Gastrocnemius medialis (tissue), 4 donors: ENCODE measurements at regions not wholly inside any gene's neighbourhood (a gene's known extent, or its start where the extent isn't known, plus 50 kb on each side); places are given as distances from the start of the nearest gene placed in this dataset.

ENCODE experiments used
- ATAC-seq, 2 donors: fragments of 150-250 bp; one replicate each; pipeline ENCODE4 v1.9.1; 2016
- DNase-seq, 2 donors: peaks; one replicate each; pipeline ENCODE4 v3.0.0-alpha.2; 2019
- H3K27ac ChIP-seq, 4 donors: fragments of 200-600 bp; sonication (generic); 1 replicate in 1 of 4; 2 replicates in 3 of 4; pipeline ENCODE4 v1.5.1; 2016 to 2018; ENCODE audit warnings: mild to moderate bottlenecking in 2 of 4, moderate library complexity in 1 of 4
- H3K27me3 ChIP-seq, 3 donors: fragments of 200-600 bp; sonication (generic) in 2 of 3; 1 replicate in 1 of 3; 2 replicates in 2 of 3; pipeline versions ENCODE4 v1.5.1 to v1.6.0; 2016 to 2019; ENCODE audit warnings: mild to moderate bottlenecking in 1 of 3, moderate library complexity in 1 of 3
- H3K36me3 ChIP-seq, 2 donors: fragments of 200-600 bp; sonication (generic) in 1 of 2; one replicate each; pipeline ENCODE4 v1.5.1; 2017 to 2018
- H3K4me1 ChIP-seq, 2 donors: fragments of 200-600 bp; sonication (generic) in 1 of 2; one replicate each; pipeline ENCODE4 v1.5.1; 2016 to 2017; ENCODE audit warnings: mild to moderate bottlenecking in 2 of 2
- H3K4me3 ChIP-seq, 4 donors: fragments of 200-600 bp; sonication (generic) in 3 of 4; 1 replicate in 1 of 4; 2 replicates in 3 of 4; pipeline ENCODE4 v1.5.1; 2016 to 2019; ENCODE audit warnings: mild to moderate bottlenecking in 2 of 4
- H3K9me3 ChIP-seq, 3 donors: fragments of 200-600 bp; sonication (generic) in 2 of 3; 1 replicate in 1 of 3; 2 replicates in 2 of 3; pipeline ENCODE4 v1.5.1; 2016 to 2019
- POLR2A ChIP-seq, 2 donors: fragments of 450-650 bp; IDR thresholded peaks; one replicate each; pipeline ENCODE4 v1.6.1; 2017; ENCODE audit warnings: antibody characterized with exemption in 2 of 2, mild to moderate bottlenecking in 2 of 2, moderate library complexity in 2 of 2
- in situ Hi-C, 4 donors: fragments of 200-750 bp; cut with MboI; loops; one replicate each; pipeline versions ENCODE4 v1.15.0 to v1.8.0; 2017; ENCODE audit warnings: low sequenced_read_pairs in 4 of 4
- intact Hi-C: fragments of 100-400 bp; cut with DNase I; formaldehyde crosslinking; loops from one replicate; pipeline ENCODE4 v1.15.1; 2023; ENCODE audit warnings: low total_unique reads
- TF ChIP-seq, protein P1 (sequence below), 5 experiments: fragments of 450-650 bp in 3 of 5; fragments of 200-600 bp in 2 of 5; sonication (generic) in 2 of 5; IDR thresholded peaks in 4 of 5; conservative IDR thresholded peaks in 1 of 5; 1 replicate in 4 of 5; 2 replicates in 1 of 5; pipeline ENCODE4 v1.5.1; 2016 to 2019; ENCODE audit warnings: antibody characterized with exemption in 5 of 5, mild to moderate bottlenecking in 3 of 5, moderate library complexity in 3 of 5

DNA sequence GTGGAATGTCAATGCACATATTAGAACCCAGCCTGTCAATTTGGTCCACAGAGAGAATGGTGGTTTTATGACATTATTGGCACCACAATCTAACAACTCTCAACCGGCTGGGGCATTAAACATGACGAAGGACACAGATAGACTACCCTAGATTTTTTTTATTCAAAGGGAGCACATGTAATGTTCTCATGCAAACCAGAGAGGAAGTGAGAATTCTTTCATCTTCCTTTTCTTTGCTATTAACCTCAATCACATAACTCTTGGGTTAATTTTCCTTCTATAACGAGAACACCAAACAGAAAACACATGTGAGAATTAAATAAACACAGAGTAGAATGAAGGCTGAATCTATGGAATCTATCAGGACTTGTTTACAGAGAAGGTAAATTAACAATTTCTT is 94.9 kb upstream of the TNC start:
- Histone ChIP-seq H3K9me3 (no peaks in the 10 kb centered on the region), H3K27me3 (no peaks in the 10 kb centered on the region), H3K4me1 (peaks cover 5% of the 10 kb centered on the region in 2 donors), H3K36me3 (no peaks in the 10 kb centered on the region), H3K27ac (no peak overlapping the region), H3K4me3 (no peak overlapping the region)
- TF ChIP-seq, protein P1, sequence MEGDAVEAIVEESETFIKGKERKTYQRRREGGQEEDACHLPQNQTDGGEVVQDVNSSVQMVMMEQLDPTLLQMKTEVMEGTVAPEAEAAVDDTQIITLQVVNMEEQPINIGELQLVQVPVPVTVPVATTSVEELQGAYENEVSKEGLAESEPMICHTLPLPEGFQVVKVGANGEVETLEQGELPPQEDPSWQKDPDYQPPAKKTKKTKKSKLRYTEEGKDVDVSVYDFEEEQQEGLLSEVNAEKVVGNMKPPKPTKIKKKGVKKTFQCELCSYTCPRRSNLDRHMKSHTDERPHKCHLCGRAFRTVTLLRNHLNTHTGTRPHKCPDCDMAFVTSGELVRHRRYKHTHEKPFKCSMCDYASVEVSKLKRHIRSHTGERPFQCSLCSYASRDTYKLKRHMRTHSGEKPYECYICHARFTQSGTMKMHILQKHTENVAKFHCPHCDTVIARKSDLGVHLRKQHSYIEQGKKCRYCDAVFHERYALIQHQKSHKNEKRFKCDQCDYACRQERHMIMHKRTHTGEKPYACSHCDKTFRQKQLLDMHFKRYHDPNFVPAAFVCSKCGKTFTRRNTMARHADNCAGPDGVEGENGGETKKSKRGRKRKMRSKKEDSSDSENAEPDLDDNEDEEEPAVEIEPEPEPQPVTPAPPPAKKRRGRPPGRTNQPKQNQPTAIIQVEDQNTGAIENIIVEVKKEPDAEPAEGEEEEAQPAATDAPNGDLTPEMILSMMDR (IDR thresholded peaks at IDR 0.05 in 4 of 5, conservative IDR thresholded peaks at IDR 0.05 in 1 of 5): no peak
- TF ChIP-seq POLR2A (IDR thresholded peaks at IDR 0.05): no peak
- in situ Hi-C loops: no loop called here
- DNase-seq (no peak), ATAC-seq (no peak)
- intact Hi-C loops: no loop called here

GRCh38 chr9:115213818-115214334 is 95.9 kb upstream of the TNC start:
- Histone ChIP-seq H3K36me3 (no peaks in the 10 kb centered on the region), H3K27ac (peak overlapping the region in 1 of 4 donors; percentile 28), H3K27me3 (no peaks in the 10 kb centered on the region), H3K4me3 (no peak overlapping the region), H3K4me1 (peaks cover 5% of the 10 kb centered on the region in 2 donors), H3K9me3 (no peaks in the 10 kb centered on the region)
- ATAC-seq (peak; percentile 91), DNase-seq (peak in 1 of 2 donors; percentile 27)
- in situ Hi-C loops: no loop called here
- TF ChIP-seq, protein P1 (IDR thresholded peaks at IDR 0.05 in 4 of 5, conservative IDR thresholded peaks at IDR 0.05 in 1 of 5): no peak
- TF ChIP-seq POLR2A (IDR thresholded peaks at IDR 0.05): no peak
- intact Hi-C loops: no loop called here

- no peak for ATAC-seq
- intact Hi-C loops: no loop called here
- Histone ChIP-seq H3K9me3 (no peaks in the 10 kb centered on the region), H3K4me3 (no peak overlapping the region), H3K27ac (no peak overlapping the region), H3K27me3 (no peaks in the 10 kb centered on the region), H3K4me1 (peaks cover 0 to 5% of the 10 kb centered on the region in 2 donors), H3K36me3 (no peaks in the 10 kb centered on the region)
- TF ChIP-seq POLR2A (IDR thresholded peaks at IDR 0.05): no peak
- TF ChIP-seq, protein P1 (IDR thresholded peaks at IDR 0.05 in 4 of 5, conservative IDR thresholded peaks at IDR 0.05 in 1 of 5): no peak
- in situ Hi-C loops: no loop called here
- DNase-seq: no peak
Measured at GRCh38 chr9:115216873-115217272, 98.9 kb upstream of the TNC start.

- DNase-seq (no peak), ATAC-seq (no peak)
- Histone ChIP-seq H3K4me3 (no peak overlapping the region), H3K9me3 (no peaks in the 10 kb centered on the region), H3K36me3 (no peaks in the 10 kb centered on the region), H3K27me3 (no peaks in the 10 kb centered on the region), H3K27ac (no peak overlapping the region), H3K4me1 (no peaks in the 10 kb centered on the region)
- TF ChIP-seq, protein P1 (IDR thresholded peaks at IDR 0.05 in 4 of 5, conservative IDR thresholded peaks at IDR 0.05 in 1 of 5): no peak
- TF ChIP-seq POLR2A (IDR thresholded peaks at IDR 0.05): no peak
- intact Hi-C loops: no loop called here
- in situ Hi-C loops: no loop called here
Measured at GRCh38 chr9:115220319-115221005, 102.5 kb upstream of the TNC start.
